ENCODE measurements at regions not wholly inside any gene's neighbourhood (a gene's known extent, or its start where the extent isn't known, plus 50 kb on each side); places are given as distances from the start of the nearest gene placed in this dataset.

GRCh38 chr2:157685572-157685971, 56.9 kb upstream of the ACVR1C start (continued):
- no peak for TF ChIP-seq KDM5A (IDR thresholded peaks at IDR 0.05; ENCODE audit: low read length)
- TF ChIP-seq E2F6 (IDR thresholded peaks at IDR 0.05): no peak
- no peak for TF ChIP-seq RAD21 (IDR thresholded peaks at IDR 0.05 in 1 of 2, conservative IDR thresholded peaks at IDR 0.05 in 1 of 2; ENCODE audit: low read depth in 2 of 2, low read length in 2 of 2)
- no peak for TF ChIP-seq EGR1 (IDR thresholded peaks at IDR 0.05; ENCODE audit: borderline replicate concordance, low read depth, low read length)
- TF ChIP-seq KDM1A (IDR thresholded peaks at IDR 0.05; ENCODE audit: borderline replicate concordance, low read length): no peak
- TF ChIP-seq RFX5 (IDR thresholded peaks at IDR 0.05; ENCODE audit: borderline replicate concordance, low read depth, low read length): no peak
- TF ChIP-seq BACH1 (IDR thresholded peaks at IDR 0.05; ENCODE audit: low read length): no peak

Data from H1 (cell line).